IMR-90 (cell line): ENCODE measurements at regions not wholly inside any gene's neighbourhood (a gene's known extent, or its start where the extent isn't known, plus 50 kb on each side); places are given as distances from the start of the nearest gene placed in this dataset.

Experiments used
- ATAC-seq: fragments of 200-7000 bp; cut with Tn5 transposase; 2 replicates; pipeline ENCODE4 v1.9.1; 2020; ENCODE audit warnings: low read depth, mild to moderate bottlenecking, moderate library complexity
- BruUV-seq: library from RNA; stranded (reverse); fragments of 400-500 nt; replicated peaks from 2 replicates; lab custom pipeline; 2021; lab: Mats Ljungman, UMichigan
- CTCF ChIA-PET: fragments of 300-600 bp; formaldehyde crosslinking; extraction: SDS; loops from one replicate; lab custom pipeline; 2021; ENCODE audit warnings: antibody characterized with exemption; lab: Yijun Ruan, JAX
- POLR2A ChIA-PET: fragments of 300-600 bp; sonication (Branson Sonifier 250); formaldehyde crosslinking; loops from one replicate; lab custom pipeline; 2022; ENCODE audit warnings: antibody characterized with exemption; ENCODE audit not compliant: unreplicated experiment; lab: Charles Lee
- DNase-seq: peaks from one replicate; pipeline ENCODE4 v3.0.0; 2013
- H2AFZ ChIP-seq: replicated peaks from 2 replicates; pipeline ENCODE3; 2013; ENCODE audit warnings: low read length, mild to moderate bottlenecking; ENCODE audit not compliant: poor library complexity
- H2AK5ac ChIP-seq: 2 replicates; pipeline ENCODE4 v1.6.1; 2013; ENCODE audit warnings: low read depth, low read length, inconsistent platforms
- H2AK9ac ChIP-seq: replicated peaks from 2 replicates; pipeline ENCODE3; 2013; ENCODE audit warnings: mild to moderate bottlenecking, low read depth, low read length, moderate library complexity; ENCODE audit not compliant: poor library complexity
- H2BK120ac ChIP-seq: 2 replicates; pipeline ENCODE4 v1.6.1; 2013; ENCODE audit warnings: low read depth, low read length, inconsistent platforms
- H2BK15ac ChIP-seq: 3 replicates; pipeline ENCODE4 v1.6.1; 2013; ENCODE audit warnings: low read depth, low read length, inconsistent platforms
- H2BK20ac ChIP-seq: 2 replicates; pipeline ENCODE4 v1.6.1; 2013; ENCODE audit warnings: low read depth, mild to moderate bottlenecking, inconsistent platforms, low read length, moderate library complexity
- H2BK5ac ChIP-seq: 2 replicates; pipeline ENCODE4 v1.6.1; 2013; ENCODE audit warnings: mild to moderate bottlenecking, low read depth, low read length, inconsistent platforms; ENCODE audit not compliant: poor library complexity, severe bottlenecking
- H3K14ac ChIP-seq: replicated peaks from 2 replicates; pipeline ENCODE4 v1.6.1; 2013; ENCODE audit warnings: low read depth, low read length, inconsistent platforms
- H3K18ac ChIP-seq: 2 replicates; pipeline ENCODE4 v1.6.1; 2013; ENCODE audit warnings: low read depth, low read length, control low read depth
- H3K23ac ChIP-seq: 2 replicates; pipeline ENCODE4 v1.6.1; 2013; ENCODE audit warnings: low read depth, low read length, inconsistent platforms
- H3K27ac ChIP-seq: 2 replicates; pipeline ENCODE4 v1.5.1; 2013; ENCODE audit warnings: mild to moderate bottlenecking, control low read depth, low read length; ENCODE audit not compliant: insufficient read depth
- H3K27me3 ChIP-seq: 2 replicates; pipeline ENCODE4 v1.6.1; 2013; ENCODE audit warnings: low read length; ENCODE audit not compliant: control insufficient read depth, insufficient read depth
- H3K36me3 ChIP-seq: 2 replicates; pipeline ENCODE4 v1.6.1; 2013; ENCODE audit warnings: low read length, mixed read lengths; ENCODE audit not compliant: control insufficient read depth, insufficient read depth
- H3K4ac ChIP-seq: 2 replicates; pipeline ENCODE4 v1.6.1; 2013; ENCODE audit warnings: low read depth, low read length, inconsistent platforms
- H3K4me1 ChIP-seq: 2 replicates; pipeline ENCODE4 v1.6.1; 2013; ENCODE audit warnings: low read length, mixed read lengths; ENCODE audit not compliant: control insufficient read depth, insufficient read depth
- H3K4me2 ChIP-seq: 2 replicates; pipeline ENCODE4 v1.6.1; 2013; ENCODE audit warnings: low read depth, mild to moderate bottlenecking, control low read depth, low read length, moderate library complexity
- H3K4me3 ChIP-seq: 2 replicates; pipeline ENCODE4 v1.5.1; 2013; ENCODE audit warnings: low read depth, mild to moderate bottlenecking, control low read depth, low read length, moderate library complexity; ENCODE audit not compliant: insufficient read depth
- H3K56ac ChIP-seq: 2 replicates; pipeline ENCODE4 v1.6.1; 2013; ENCODE audit warnings: low read length, inconsistent platforms; ENCODE audit not compliant: insufficient read depth; ENCODE audit errors: extremely low read depth
- H3K79me1 ChIP-seq, 2 experiments: 2 replicates each; pipeline ENCODE4 v1.6.1; 2013; ENCODE audit warnings: low read length in 2 of 2, inconsistent platforms in 1 of 2, low read depth in 1 of 2
- H3K9ac ChIP-seq: 2 replicates; pipeline ENCODE4 v1.6.1; 2013; ENCODE audit warnings: low read depth, low read length, control low read depth
- H3K9me1 ChIP-seq: 2 replicates; pipeline ENCODE4 v1.6.1; 2013; ENCODE audit warnings: low read length, inconsistent platforms; ENCODE audit not compliant: insufficient read depth
- H3K9me3 ChIP-seq: 2 replicates; pipeline ENCODE4 v1.6.1; 2013; ENCODE audit warnings: low read length; ENCODE audit not compliant: control insufficient read depth, insufficient read depth
- H4K20me1 ChIP-seq: 2 replicates; pipeline ENCODE4 v1.6.1; 2013; ENCODE audit warnings: low read length, inconsistent platforms; ENCODE audit not compliant: insufficient read depth
- H4K5ac ChIP-seq: 2 replicates; pipeline ENCODE4 v1.6.1; 2013; ENCODE audit warnings: mild to moderate bottlenecking, low read depth, low read length, control low read depth
- H4K8ac ChIP-seq, 2 experiments: 2 replicates each; pipeline ENCODE4 v1.6.1; 2013; ENCODE audit warnings: low read depth in 2 of 2, low read length in 2 of 2, control low read depth in 1 of 2, inconsistent platforms in 1 of 2
- H4K91ac ChIP-seq: 2 replicates; pipeline ENCODE4 v1.6.1; 2013; ENCODE audit warnings: low read depth, low read length, inconsistent platforms; ENCODE audit not compliant: insufficient read depth
- CEBPB ChIP-seq: IDR thresholded peaks from 2 replicates; pipeline ENCODE4 v1.6.1; 2012; ENCODE audit warnings: low read depth, low read length, improper control_type of control experiment
- CHD1 ChIP-seq: IDR thresholded peaks from 2 replicates; pipeline ENCODE4 v1.6.1; 2012; ENCODE audit warnings: low read depth, low read length, improper control_type of control experiment
- CTCF ChIP-seq: conservative IDR thresholded peaks from 2 replicates; pipeline ENCODE4 v1.5.1; 2012; ENCODE audit warnings: mild to moderate bottlenecking, low read depth, low read length, improper control_type of control experiment
- FOS ChIP-seq: fragments of 150-350 bp; IDR thresholded peaks from 2 replicates; pipeline ENCODE4 v1.6.1; 2016; ENCODE audit warnings: low read depth, low read length
- MAFK ChIP-seq: IDR thresholded peaks from 2 replicates; pipeline ENCODE4 v1.6.1; 2012; ENCODE audit warnings: low read depth, low read length, improper control_type of control experiment
- MAZ ChIP-seq: IDR thresholded peaks from 2 replicates; pipeline ENCODE4 v1.6.1; 2012; ENCODE audit warnings: low read depth, mild to moderate bottlenecking, low read length, improper control_type of control experiment, moderate library complexity, borderline replicate concordance
- NFE2L2 ChIP-seq: fragments of 150-350 bp; IDR thresholded peaks from 2 replicates; pipeline ENCODE4 v1.6.1; 2016; ENCODE audit warnings: low read depth, mild to moderate bottlenecking, low read length
- POLR2A ChIP-seq: IDR thresholded peaks from 2 replicates; pipeline ENCODE4 v1.6.1; 2012; ENCODE audit warnings: mild to moderate bottlenecking, low read depth, low read length
- RCOR1 ChIP-seq: IDR thresholded peaks from 2 replicates; pipeline ENCODE4 v1.6.1; 2012; ENCODE audit warnings: mild to moderate bottlenecking, low read length, improper control_type of control experiment; ENCODE audit not compliant: insufficient replicate concordance
- RFX5 ChIP-seq: IDR thresholded peaks from 2 replicates; pipeline ENCODE4 v1.8.0; 2012; ENCODE audit warnings: low read depth, mild to moderate bottlenecking, low read length, moderate library complexity
- SMC3 ChIP-seq: fragments of 150-350 bp; IDR thresholded peaks from 2 replicates; pipeline ENCODE4 v1.6.1; 2016; ENCODE audit warnings: low read depth, mild to moderate bottlenecking, antibody characterized with exemption, low read length, moderate library complexity
- WGBS, 2 experiments: methylation state at CpG; one replicate each; pipeline versions ENCODE4 v1.1.5 to v1.1.7; 2013; ENCODE audit warnings: missing lambda C conversion rate in 2 of 2; ENCODE audit not compliant: insufficient read length in 1 of 2; ENCODE audit errors: extremely low coverage in 2 of 2; 5-methylcytosine and 5-hydroxymethylcytosine counted together
- dilution Hi-C: fragments of 300-500 bp; cut with HindIII; formaldehyde crosslinking; loops from one replicate; pipeline ENCODE4 v1.14.3; 2018; ENCODE audit warnings: low sequenced_read_pairs; ENCODE audit not compliant: unreplicated experiment
- in situ Hi-C: fragments of 300-500 bp; cut with MboI; formaldehyde crosslinking; loops from 3 replicates; pipeline ENCODE4 v1.14.3; 2019; ENCODE audit warnings: low sequenced_read_pairs, inconsistent platforms, mixed read lengths
- intact Hi-C: fragments of 100-400 bp; cut with micrococcal nuclease; formaldehyde crosslinking; loops from 2 replicates; pipeline ENCODE4 v1.10.0; 2022
- TF ChIP-seq, protein P1 (sequence below): fragments of 150-350 bp; IDR thresholded peaks from 2 replicates; pipeline ENCODE4 v1.6.1; 2017; ENCODE audit warnings: mild to moderate bottlenecking, antibody characterized with exemption, low read length, low read depth

- Histone ChIP-seq H3K27me3 (no peaks in the 10 kb centered on the region), H2BK15ac (no peak overlapping the region), H3K9me1 (no peaks in the 10 kb centered on the region), H3K79me1 (no peaks in the 10 kb centered on the region), H2AK9ac (no peak overlapping the region), H2BK20ac (no peak overlapping the region), H3K9ac (no peak overlapping the region), H3K14ac (no peak overlapping the region), H3K27ac (no peak overlapping the region), H3K56ac (no peak overlapping the region), H2AK5ac (no peak overlapping the region), H3K4me2 (no peak overlapping the region), H2BK5ac (no peak overlapping the region), H3K36me3 (no peaks in the 10 kb centered on the region), H3K23ac (no peak overlapping the region), H3K4ac (no peak overlapping the region), H4K20me1 (no peaks in the 10 kb centered on the region), H4K8ac (no peak overlapping the region), H4K91ac (no peak overlapping the region), H3K9me3 (0 out of 2 replicates have a peak, but pooled peaks cover 2% of the 10 kb centered on the region), H3K4me1 (no peaks in the 10 kb centered on the region), H2BK120ac (no peak overlapping the region), H2AFZ (no peak overlapping the region), H3K4me3 (no peak overlapping the region), H3K18ac (no peak overlapping the region), H4K5ac (no peak overlapping the region)
- dilution Hi-C loops, result no loop called here
- BruUV-seq, result no TSS peak
- intact Hi-C loops, result no loop called here
- POLR2A ChIA-PET, result no interaction called here
- CTCF ChIA-PET, result no interaction called here
- ATAC-seq (no peak), DNase-seq (no peak)
- in situ Hi-C loops, result no loop called here
- TF ChIP-seq MAFK (no peak), CTCF (no peak), CEBPB (no peak), SMC3 (no peak), FOS (no peak), POLR2A (no peak), RFX5 (no peak), RCOR1 (no peak), MAZ (no peak), CHD1 (no peak), NFE2L2 (no peak)
- TF ChIP-seq, protein P1, sequence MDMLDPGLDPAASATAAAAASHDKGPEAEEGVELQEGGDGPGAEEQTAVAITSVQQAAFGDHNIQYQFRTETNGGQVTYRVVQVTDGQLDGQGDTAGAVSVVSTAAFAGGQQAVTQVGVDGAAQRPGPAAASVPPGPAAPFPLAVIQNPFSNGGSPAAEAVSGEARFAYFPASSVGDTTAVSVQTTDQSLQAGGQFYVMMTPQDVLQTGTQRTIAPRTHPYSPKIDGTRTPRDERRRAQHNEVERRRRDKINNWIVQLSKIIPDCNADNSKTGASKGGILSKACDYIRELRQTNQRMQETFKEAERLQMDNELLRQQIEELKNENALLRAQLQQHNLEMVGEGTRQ, result no peak
- WGBS, 2 experiments, result no CpG with 5 or more reads among the region's 1 CpG
These were observed 549.6 kb upstream of the CELF4 start for GRCh38 chr18:38115201-38115600.
